ENCODE measurements at regions not wholly inside any gene's neighbourhood (a gene's known extent, or its start where the extent isn't known, plus 50 kb on each side); places are given as distances from the start of the nearest gene placed in this dataset.

DNA sequence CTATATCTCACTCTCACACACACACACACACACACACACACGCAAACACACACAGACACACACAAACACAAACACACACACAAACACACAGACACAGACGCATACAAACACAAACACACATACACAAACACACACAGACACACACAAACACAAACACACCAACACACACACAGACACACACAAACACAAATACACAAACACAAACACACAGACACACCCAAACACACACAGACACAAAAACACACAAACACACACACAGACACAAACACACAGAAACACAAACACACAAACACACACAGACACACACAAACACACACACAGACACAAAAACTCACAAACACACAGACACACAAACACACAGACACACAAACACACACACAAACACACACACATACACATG is 329.0 kb downstream of the ZNF536 start:
- TF ChIP-seq, protein P1, sequence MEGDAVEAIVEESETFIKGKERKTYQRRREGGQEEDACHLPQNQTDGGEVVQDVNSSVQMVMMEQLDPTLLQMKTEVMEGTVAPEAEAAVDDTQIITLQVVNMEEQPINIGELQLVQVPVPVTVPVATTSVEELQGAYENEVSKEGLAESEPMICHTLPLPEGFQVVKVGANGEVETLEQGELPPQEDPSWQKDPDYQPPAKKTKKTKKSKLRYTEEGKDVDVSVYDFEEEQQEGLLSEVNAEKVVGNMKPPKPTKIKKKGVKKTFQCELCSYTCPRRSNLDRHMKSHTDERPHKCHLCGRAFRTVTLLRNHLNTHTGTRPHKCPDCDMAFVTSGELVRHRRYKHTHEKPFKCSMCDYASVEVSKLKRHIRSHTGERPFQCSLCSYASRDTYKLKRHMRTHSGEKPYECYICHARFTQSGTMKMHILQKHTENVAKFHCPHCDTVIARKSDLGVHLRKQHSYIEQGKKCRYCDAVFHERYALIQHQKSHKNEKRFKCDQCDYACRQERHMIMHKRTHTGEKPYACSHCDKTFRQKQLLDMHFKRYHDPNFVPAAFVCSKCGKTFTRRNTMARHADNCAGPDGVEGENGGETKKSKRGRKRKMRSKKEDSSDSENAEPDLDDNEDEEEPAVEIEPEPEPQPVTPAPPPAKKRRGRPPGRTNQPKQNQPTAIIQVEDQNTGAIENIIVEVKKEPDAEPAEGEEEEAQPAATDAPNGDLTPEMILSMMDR (IDR thresholded peaks at IDR 0.05; ENCODE audit: insufficient read depth, low read length): no peak
- TF ChIP-seq, protein P2, sequence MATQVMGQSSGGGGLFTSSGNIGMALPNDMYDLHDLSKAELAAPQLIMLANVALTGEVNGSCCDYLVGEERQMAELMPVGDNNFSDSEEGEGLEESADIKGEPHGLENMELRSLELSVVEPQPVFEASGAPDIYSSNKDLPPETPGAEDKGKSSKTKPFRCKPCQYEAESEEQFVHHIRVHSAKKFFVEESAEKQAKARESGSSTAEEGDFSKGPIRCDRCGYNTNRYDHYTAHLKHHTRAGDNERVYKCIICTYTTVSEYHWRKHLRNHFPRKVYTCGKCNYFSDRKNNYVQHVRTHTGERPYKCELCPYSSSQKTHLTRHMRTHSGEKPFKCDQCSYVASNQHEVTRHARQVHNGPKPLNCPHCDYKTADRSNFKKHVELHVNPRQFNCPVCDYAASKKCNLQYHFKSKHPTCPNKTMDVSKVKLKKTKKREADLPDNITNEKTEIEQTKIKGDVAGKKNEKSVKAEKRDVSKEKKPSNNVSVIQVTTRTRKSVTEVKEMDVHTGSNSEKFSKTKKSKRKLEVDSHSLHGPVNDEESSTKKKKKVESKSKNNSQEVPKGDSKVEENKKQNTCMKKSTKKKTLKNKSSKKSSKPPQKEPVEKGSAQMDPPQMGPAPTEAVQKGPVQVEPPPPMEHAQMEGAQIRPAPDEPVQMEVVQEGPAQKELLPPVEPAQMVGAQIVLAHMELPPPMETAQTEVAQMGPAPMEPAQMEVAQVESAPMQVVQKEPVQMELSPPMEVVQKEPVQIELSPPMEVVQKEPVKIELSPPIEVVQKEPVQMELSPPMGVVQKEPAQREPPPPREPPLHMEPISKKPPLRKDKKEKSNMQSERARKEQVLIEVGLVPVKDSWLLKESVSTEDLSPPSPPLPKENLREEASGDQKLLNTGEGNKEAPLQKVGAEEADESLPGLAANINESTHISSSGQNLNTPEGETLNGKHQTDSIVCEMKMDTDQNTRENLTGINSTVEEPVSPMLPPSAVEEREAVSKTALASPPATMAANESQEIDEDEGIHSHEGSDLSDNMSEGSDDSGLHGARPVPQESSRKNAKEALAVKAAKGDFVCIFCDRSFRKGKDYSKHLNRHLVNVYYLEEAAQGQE (IDR thresholded peaks at IDR 0.05; ENCODE audit: insufficient replicate concordance, low read depth): no peak
- TF ChIP-seq SPI1 (IDR thresholded peaks at IDR 0.05; ENCODE audit: borderline replicate concordance, low read depth): no peak
